Osteoblast (primary cell): ENCODE measurements at regions not wholly inside any gene's neighbourhood (a gene's known extent, or its start where the extent isn't known, plus 50 kb on each side); places are given as distances from the start of the nearest gene placed in this dataset.

Experiments
- DNase-seq: peaks from one replicate; pipeline ENCODE4 v3.0.0; 2011; ENCODE audit warnings: low spot score, mixed read lengths; ENCODE audit not compliant: insufficient read length; ENCODE audit errors: missing footprints
- H2AFZ ChIP-seq: 2 replicates; pipeline ENCODE4 v1.6.0; 2011; ENCODE audit warnings: mild to moderate bottlenecking, low read length
- H3K27ac ChIP-seq: 2 replicates; pipeline ENCODE4 v1.5.1; 2011; ENCODE audit warnings: mild to moderate bottlenecking, low read depth, low read length, moderate library complexity
- H3K27me3 ChIP-seq: 2 replicates; pipeline ENCODE4 v1.6.0; 2012; ENCODE audit warnings: mild to moderate bottlenecking, control low read depth, inconsistent platforms, low read length, moderate library complexity; ENCODE audit not compliant: insufficient read depth
- H3K36me3 ChIP-seq: 2 replicates; pipeline ENCODE4 v1.5.1; 2011; ENCODE audit warnings: mild to moderate bottlenecking, low read length, control low read depth, moderate library complexity; ENCODE audit not compliant: insufficient read depth
- H3K4me1 ChIP-seq: 2 replicates; pipeline ENCODE4 v1.5.1; 2011; ENCODE audit warnings: mild to moderate bottlenecking, low read length, control low read depth, moderate library complexity; ENCODE audit not compliant: insufficient read depth
- H3K4me2 ChIP-seq: 2 replicates; pipeline ENCODE4 v1.6.0; 2011; ENCODE audit warnings: mild to moderate bottlenecking, low read length; ENCODE audit not compliant: insufficient read depth
- H3K4me3 ChIP-seq: fragments of 200-600 bp; sonication (generic); 3 replicates; pipeline ENCODE4 v1.5.1; 2012; ENCODE audit warnings: mild to moderate bottlenecking, low read length, inconsistent platforms; ENCODE audit not compliant: insufficient read depth
- H3K79me2 ChIP-seq: 2 replicates; pipeline ENCODE4 v1.6.0; 2012; ENCODE audit warnings: mild to moderate bottlenecking, low read length, control low read depth, inconsistent platforms; ENCODE audit not compliant: insufficient read depth
- H3K9me3 ChIP-seq: 2 replicates; pipeline ENCODE4 v1.5.1; 2011; ENCODE audit warnings: low read depth, low read length, control low read depth
- H4K20me1 ChIP-seq: 2 replicates; pipeline ENCODE4 v1.6.0; 2012; ENCODE audit warnings: mild to moderate bottlenecking, low read length, control low read depth; ENCODE audit not compliant: insufficient read depth
- CTCF ChIP-seq: IDR thresholded peaks from 2 replicates; pipeline ENCODE4 v1.5.1; 2011; ENCODE audit warnings: mild to moderate bottlenecking, low read depth, low read length, moderate library complexity; ENCODE audit errors: extremely low read depth

- Histone ChIP-seq H3K27me3 (no peaks in the 10 kb centered on the region), H3K4me3 (no peak overlapping the region), H3K4me1 (no peaks in the 10 kb centered on the region), H3K4me2 (no peak overlapping the region), H2AFZ (no peak overlapping the region), H3K79me2 (no peaks in the 10 kb centered on the region), H3K9me3 (no peaks in the 10 kb centered on the region), H3K27ac (no peak overlapping the region), H4K20me1 (no peaks in the 10 kb centered on the region), H3K36me3 (no peaks in the 10 kb centered on the region)
- TF ChIP-seq CTCF, result no peak
- DNase-seq, result no peak
Observed at GRCh38 chr15:23760024-23760423, 72.9 kb upstream of the NDN start.

- no peaks in the 10 kb centered on the region for H3K9me3 ChIP-seq
- H3K4me1 ChIP-seq, result no peaks in the 10 kb centered on the region
- TF ChIP-seq CTCF, result no peak
- H3K27ac ChIP-seq, result no peak overlapping the region
- H4K20me1 ChIP-seq, result no peaks in the 10 kb centered on the region
- H3K79me2 ChIP-seq, result no peaks in the 10 kb centered on the region
- H3K4me3 ChIP-seq, result no peak overlapping the region
- H3K36me3 ChIP-seq, result no peaks in the 10 kb centered on the region
- H3K27me3 ChIP-seq, result no peaks in the 10 kb centered on the region
- H3K4me2 ChIP-seq, result no peak overlapping the region
- H2AFZ ChIP-seq, result no peak overlapping the region
- DNase-seq, result no peak
Observed at GRCh38 chr15:23761386-23761785, 74.3 kb upstream of the NDN start.

GRCh38 chr15:23762026-23762425 lies 74.9 kb upstream of the NDN start:
- H3K4me3 ChIP-seq, result no peak overlapping the region
- H2AFZ ChIP-seq, result no peak overlapping the region
- no peaks in the 10 kb centered on the region for H3K79me2 ChIP-seq
- H3K27ac ChIP-seq, result no peak overlapping the region
- no peak overlapping the region for H3K4me2 ChIP-seq
- H3K9me3 ChIP-seq, result no peaks in the 10 kb centered on the region
- TF ChIP-seq CTCF, result no peak
- no peaks in the 10 kb centered on the region for H3K4me1 ChIP-seq
- no peak for DNase-seq
- H4K20me1 ChIP-seq, result no peaks in the 10 kb centered on the region
- no peaks in the 10 kb centered on the region for H3K36me3 ChIP-seq
- H3K27me3 ChIP-seq, result no peaks in the 10 kb centered on the region

GRCh38 chr15:23763021-23763420 lies 75.9 kb upstream of the NDN start:
- Histone ChIP-seq H4K20me1 (no peaks in the 10 kb centered on the region), H2AFZ (no peak overlapping the region), H3K27ac (no peak overlapping the region), H3K9me3 (no peaks in the 10 kb centered on the region), H3K4me2 (no peak overlapping the region), H3K36me3 (no peaks in the 10 kb centered on the region), H3K79me2 (no peaks in the 10 kb centered on the region), H3K4me3 (no peak overlapping the region), H3K27me3 (no peaks in the 10 kb centered on the region), H3K4me1 (no peaks in the 10 kb centered on the region)
- DNase-seq, result no peak
- TF ChIP-seq CTCF, result no peak
